ENCODE measurements at regions not wholly inside any gene's neighbourhood (a gene's known extent, or its start where the extent isn't known, plus 50 kb on each side); places are given as distances from the start of the nearest gene placed in this dataset.

- H3K27me3 ChIP-seq (ENCODE audit: control insufficient read depth in 2 of 2, insufficient read depth in 2 of 2, low read length in 2 of 2): peaks cover 0 to 2% of the 10 kb centered on the region in 2 donors
Observed at GRCh38 chrX:22666441-22666840, 333.3 kb upstream of the DDX53 start.

GRCh38 chrX:22674932-22675331, 324.8 kb upstream of the DDX53 start:
- Histone ChIP-seq H3K4me1 (ENCODE audit: control insufficient read depth in 2 of 2, insufficient read depth in 2 of 2, low read length in 2 of 2) (no peaks in the 10 kb centered on the region), H3K27me3 (ENCODE audit: control insufficient read depth in 2 of 2, insufficient read depth in 2 of 2, low read length in 2 of 2) (no peaks in the 10 kb centered on the region), H3K36me3 (ENCODE audit: control insufficient read depth in 2 of 2, insufficient read depth in 2 of 2, low read length in 2 of 2) (no peaks in the 10 kb centered on the region), H3K9ac (ENCODE audit: low read depth in 1 of 2, low read length in 2 of 2) (no peak overlapping the region), H3K4me3 (ENCODE audit: low read length in 2 of 2) (no peak overlapping the region), H3K27ac (ENCODE audit: low read depth in 2 of 2, low read length in 2 of 2) (no peak overlapping the region), H3K9me3 (ENCODE audit: control insufficient read depth in 2 of 2, low read length in 2 of 2) (no peaks in the 10 kb centered on the region)

More at GRCh38 chrX:22666441-22666840, 333.3 kb upstream of the DDX53 start:
- H3K36me3 ChIP-seq (ENCODE audit: control insufficient read depth in 2 of 2, insufficient read depth in 2 of 2, low read length in 2 of 2): no peaks in the 10 kb centered on the region
- no peaks in the 10 kb centered on the region for H3K4me1 ChIP-seq (ENCODE audit: control insufficient read depth in 2 of 2, insufficient read depth in 2 of 2, low read length in 2 of 2)
- no peaks in the 10 kb centered on the region for H3K9me3 ChIP-seq (ENCODE audit: control insufficient read depth in 2 of 2, low read length in 2 of 2)
- no peak overlapping the region for H3K27ac ChIP-seq (ENCODE audit: low read depth in 2 of 2, low read length in 2 of 2)
- H3K4me3 ChIP-seq (ENCODE audit: low read length in 2 of 2): no peak overlapping the region
- H3K9ac ChIP-seq (ENCODE audit: low read depth in 1 of 2, low read length in 2 of 2): no peak overlapping the region

GRCh38 chrX:22686138-22686541, 313.6 kb upstream of the DDX53 start:
- H3K9me3 ChIP-seq (ENCODE audit: control insufficient read depth in 2 of 2, low read length in 2 of 2): no peaks in the 10 kb centered on the region
- no peak overlapping the region for H3K27ac ChIP-seq (ENCODE audit: low read depth in 2 of 2, low read length in 2 of 2)
- H3K9ac ChIP-seq (ENCODE audit: low read depth in 1 of 2, low read length in 2 of 2): no peak overlapping the region
- no peak overlapping the region for H3K4me3 ChIP-seq (ENCODE audit: low read length in 2 of 2)
- no peaks in the 10 kb centered on the region for H3K36me3 ChIP-seq (ENCODE audit: control insufficient read depth in 2 of 2, insufficient read depth in 2 of 2, low read length in 2 of 2)
- no peaks in the 10 kb centered on the region for H3K4me1 ChIP-seq (ENCODE audit: control insufficient read depth in 2 of 2, insufficient read depth in 2 of 2, low read length in 2 of 2)
- H3K27me3 ChIP-seq (ENCODE audit: control insufficient read depth in 2 of 2, insufficient read depth in 2 of 2, low read length in 2 of 2): no peaks in the 10 kb centered on the region

GRCh38 chrX:22689290-22689689, 310.5 kb upstream of the DDX53 start:
- no peaks in the 10 kb centered on the region for H3K9me3 ChIP-seq (ENCODE audit: control insufficient read depth in 2 of 2, low read length in 2 of 2)
- no peak overlapping the region for H3K27ac ChIP-seq (ENCODE audit: low read depth in 2 of 2, low read length in 2 of 2)

GRCh38 chrX:22690116-22690515, 309.6 kb upstream of the DDX53 start:
- Histone ChIP-seq H3K9me3 (ENCODE audit: control insufficient read depth in 2 of 2, low read length in 2 of 2) (no peaks in the 10 kb centered on the region), H3K4me1 (ENCODE audit: control insufficient read depth in 2 of 2, insufficient read depth in 2 of 2, low read length in 2 of 2) (no peaks in the 10 kb centered on the region), H3K4me3 (ENCODE audit: low read length in 2 of 2) (no peak overlapping the region), H3K27ac (ENCODE audit: low read depth in 2 of 2, low read length in 2 of 2) (no peak overlapping the region), H3K9ac (ENCODE audit: low read depth in 1 of 2, low read length in 2 of 2) (no peak overlapping the region), H3K36me3 (ENCODE audit: control insufficient read depth in 2 of 2, insufficient read depth in 2 of 2, low read length in 2 of 2) (no peaks in the 10 kb centered on the region), H3K27me3 (ENCODE audit: control insufficient read depth in 2 of 2, insufficient read depth in 2 of 2, low read length in 2 of 2) (no peaks in the 10 kb centered on the region)

More at GRCh38 chrX:22689290-22689689, 310.5 kb upstream of the DDX53 start:
- Histone ChIP-seq H3K4me1 (ENCODE audit: control insufficient read depth in 2 of 2, insufficient read depth in 2 of 2, low read length in 2 of 2) (no peaks in the 10 kb centered on the region), H3K4me3 (ENCODE audit: low read length in 2 of 2) (no peak overlapping the region), H3K36me3 (ENCODE audit: control insufficient read depth in 2 of 2, insufficient read depth in 2 of 2, low read length in 2 of 2) (no peaks in the 10 kb centered on the region), H3K9ac (ENCODE audit: low read depth in 1 of 2, low read length in 2 of 2) (no peak overlapping the region), H3K27me3 (ENCODE audit: control insufficient read depth in 2 of 2, insufficient read depth in 2 of 2, low read length in 2 of 2) (no peaks in the 10 kb centered on the region)

- H3K27me3 ChIP-seq (ENCODE audit: control insufficient read depth in 2 of 2, insufficient read depth in 2 of 2, low read length in 2 of 2): no peaks in the 10 kb centered on the region
- no peaks in the 10 kb centered on the region for H3K4me1 ChIP-seq (ENCODE audit: control insufficient read depth in 2 of 2, insufficient read depth in 2 of 2, low read length in 2 of 2)
- no peak overlapping the region for H3K4me3 ChIP-seq (ENCODE audit: low read length in 2 of 2)
- no peaks in the 10 kb centered on the region for H3K36me3 ChIP-seq (ENCODE audit: control insufficient read depth in 2 of 2, insufficient read depth in 2 of 2, low read length in 2 of 2)
- no peaks in the 10 kb centered on the region for H3K9me3 ChIP-seq (ENCODE audit: control insufficient read depth in 2 of 2, low read length in 2 of 2)
- no peak overlapping the region for H3K9ac ChIP-seq (ENCODE audit: low read depth in 1 of 2, low read length in 2 of 2)
- no peak overlapping the region for H3K27ac ChIP-seq (ENCODE audit: low read depth in 2 of 2, low read length in 2 of 2)
Observed at GRCh38 chrX:22691966-22692565, 307.7 kb upstream of the DDX53 start.

- Histone ChIP-seq H3K4me1 (ENCODE audit: control insufficient read depth in 2 of 2, insufficient read depth in 2 of 2, low read length in 2 of 2) (no peaks in the 10 kb centered on the region), H3K27ac (ENCODE audit: low read depth in 2 of 2, low read length in 2 of 2) (no peak overlapping the region)
Observed at GRCh38 chrX:22698151-22698550, 301.6 kb upstream of the DDX53 start.

GRCh38 chrX:22699581-22700091, 300.1 kb upstream of the DDX53 start:
- Histone ChIP-seq H3K9ac (ENCODE audit: low read depth in 1 of 2, low read length in 2 of 2) (no peak overlapping the region), H3K9me3 (ENCODE audit: control insufficient read depth in 2 of 2, low read length in 2 of 2) (no peaks in the 10 kb centered on the region), H3K27me3 (ENCODE audit: control insufficient read depth in 2 of 2, insufficient read depth in 2 of 2, low read length in 2 of 2) (no peaks in the 10 kb centered on the region), H3K36me3 (ENCODE audit: control insufficient read depth in 2 of 2, insufficient read depth in 2 of 2, low read length in 2 of 2) (no peaks in the 10 kb centered on the region), H3K27ac (ENCODE audit: low read depth in 2 of 2, low read length in 2 of 2) (no peak overlapping the region), H3K4me3 (ENCODE audit: low read length in 2 of 2) (no peak overlapping the region), H3K4me1 (ENCODE audit: control insufficient read depth in 2 of 2, insufficient read depth in 2 of 2, low read length in 2 of 2) (no peaks in the 10 kb centered on the region)

More at GRCh38 chrX:22698151-22698550, 301.6 kb upstream of the DDX53 start:
- no peaks in the 10 kb centered on the region for H3K36me3 ChIP-seq (ENCODE audit: control insufficient read depth in 2 of 2, insufficient read depth in 2 of 2, low read length in 2 of 2)
- no peaks in the 10 kb centered on the region for H3K9me3 ChIP-seq (ENCODE audit: control insufficient read depth in 2 of 2, low read length in 2 of 2)
- no peak overlapping the region for H3K4me3 ChIP-seq (ENCODE audit: low read length in 2 of 2)
- no peak overlapping the region for H3K9ac ChIP-seq (ENCODE audit: low read depth in 1 of 2, low read length in 2 of 2)
- H3K27me3 ChIP-seq (ENCODE audit: control insufficient read depth in 2 of 2, insufficient read depth in 2 of 2, low read length in 2 of 2): no peaks in the 10 kb centered on the region

GRCh38 chrX:22712942-22713341, 286.8 kb upstream of the DDX53 start:
- H3K4me1 ChIP-seq (ENCODE audit: control insufficient read depth in 2 of 2, insufficient read depth in 2 of 2, low read length in 2 of 2): no peaks in the 10 kb centered on the region
- no peak overlapping the region for H3K4me3 ChIP-seq (ENCODE audit: low read length in 2 of 2)
- no peaks in the 10 kb centered on the region for H3K9me3 ChIP-seq (ENCODE audit: control insufficient read depth in 2 of 2, low read length in 2 of 2)

GRCh38 chrX:22730542-22730941, 269.2 kb upstream of the DDX53 start:
- Histone ChIP-seq H3K27me3 (ENCODE audit: control insufficient read depth in 2 of 2, insufficient read depth in 2 of 2, low read length in 2 of 2) (no peaks in the 10 kb centered on the region), H3K9ac (ENCODE audit: low read depth in 1 of 2, low read length in 2 of 2) (no peak overlapping the region), H3K4me1 (ENCODE audit: control insufficient read depth in 2 of 2, insufficient read depth in 2 of 2, low read length in 2 of 2) (no peaks in the 10 kb centered on the region), H3K9me3 (ENCODE audit: control insufficient read depth in 2 of 2, low read length in 2 of 2) (no peaks in the 10 kb centered on the region), H3K36me3 (ENCODE audit: control insufficient read depth in 2 of 2, insufficient read depth in 2 of 2, low read length in 2 of 2) (no peaks in the 10 kb centered on the region), H3K27ac (ENCODE audit: low read depth in 2 of 2, low read length in 2 of 2) (no peak overlapping the region), H3K4me3 (ENCODE audit: low read length in 2 of 2) (no peak overlapping the region)

More at GRCh38 chrX:22712942-22713341, 286.8 kb upstream of the DDX53 start:
- no peaks in the 10 kb centered on the region for H3K36me3 ChIP-seq (ENCODE audit: control insufficient read depth in 2 of 2, insufficient read depth in 2 of 2, low read length in 2 of 2)
- no peak overlapping the region for H3K9ac ChIP-seq (ENCODE audit: low read depth in 1 of 2, low read length in 2 of 2)
- H3K27me3 ChIP-seq (ENCODE audit: control insufficient read depth in 2 of 2, insufficient read depth in 2 of 2, low read length in 2 of 2): peaks cover 0 to 3% of the 10 kb centered on the region in 2 donors
- H3K27ac ChIP-seq (ENCODE audit: low read depth in 2 of 2, low read length in 2 of 2): no peak overlapping the region

All from mucosa of rectum (tissue), 2 donors.